GM19328 (cell line): ENCODE measurements at regions not wholly inside any gene's neighbourhood (a gene's known extent, or its start where the extent isn't known, plus 50 kb on each side); places are given as distances from the start of the nearest gene placed in this dataset.

Source experiments
- ATAC-seq: cut with Tn5 transposase; IDR thresholded peaks from one replicate; pipeline ENCODE4 v1.9.1; 2021; ENCODE audit warnings: mild to moderate bottlenecking, moderate library complexity; ENCODE audit not compliant: unreplicated experiment

DNA sequence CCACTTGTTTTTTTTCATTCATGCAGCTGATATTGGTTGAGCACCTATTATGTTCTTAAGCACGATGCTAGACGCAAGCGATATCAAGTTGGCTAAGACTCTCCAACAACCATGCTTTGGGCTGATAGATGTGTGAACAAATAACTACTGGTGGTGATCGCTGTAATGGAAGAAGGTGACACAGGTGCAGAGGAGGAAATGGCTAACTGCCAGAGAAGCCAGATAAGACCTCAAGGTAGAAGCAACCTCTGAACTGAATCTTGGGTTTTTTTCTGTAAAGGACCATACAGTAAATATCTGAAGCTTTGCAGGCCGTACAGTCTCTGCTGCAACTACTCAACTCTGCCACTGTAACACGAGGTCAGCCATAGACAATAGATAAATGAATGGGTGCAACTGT lies 97.9 kb downstream of the C17orf67 start:
- ATAC-seq = no peak

DNA sequence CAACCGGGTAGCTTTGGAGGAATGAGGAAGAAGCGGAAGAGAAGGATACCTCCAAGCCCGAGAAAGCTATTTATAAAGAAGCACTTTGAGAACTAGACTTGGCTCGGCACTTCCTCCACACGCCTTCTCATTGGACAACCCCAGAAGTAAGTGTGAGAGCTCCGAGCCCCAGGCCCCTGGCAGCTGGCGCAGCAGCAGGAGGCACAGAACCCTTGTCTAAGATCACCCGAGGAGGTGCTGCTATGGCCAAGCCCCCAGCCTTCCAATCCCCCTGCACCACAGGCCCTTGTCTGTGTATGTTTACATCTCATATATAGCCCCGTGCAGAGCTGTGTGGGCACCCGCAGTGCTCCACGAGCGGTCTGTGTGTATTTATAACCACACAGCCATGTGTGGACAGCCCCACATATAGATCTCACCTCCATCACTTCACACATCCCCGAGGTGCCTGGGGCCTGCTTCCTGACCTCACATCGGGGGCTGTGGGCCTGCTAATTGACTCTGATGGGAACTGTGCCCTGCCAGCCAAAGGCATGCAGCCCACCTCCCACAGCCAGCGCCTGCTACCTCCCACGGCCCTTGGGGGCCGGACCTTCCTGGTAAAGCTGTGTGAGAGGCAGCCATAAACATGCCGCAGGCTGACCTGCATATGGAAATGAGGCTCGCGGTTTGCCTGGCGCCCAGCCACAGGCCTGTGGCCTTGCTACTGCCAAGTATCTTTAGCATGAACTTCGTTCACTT lies 96.1 kb downstream of the C17orf67 start:
- ATAC-seq = peak; percentile 58

DNA sequence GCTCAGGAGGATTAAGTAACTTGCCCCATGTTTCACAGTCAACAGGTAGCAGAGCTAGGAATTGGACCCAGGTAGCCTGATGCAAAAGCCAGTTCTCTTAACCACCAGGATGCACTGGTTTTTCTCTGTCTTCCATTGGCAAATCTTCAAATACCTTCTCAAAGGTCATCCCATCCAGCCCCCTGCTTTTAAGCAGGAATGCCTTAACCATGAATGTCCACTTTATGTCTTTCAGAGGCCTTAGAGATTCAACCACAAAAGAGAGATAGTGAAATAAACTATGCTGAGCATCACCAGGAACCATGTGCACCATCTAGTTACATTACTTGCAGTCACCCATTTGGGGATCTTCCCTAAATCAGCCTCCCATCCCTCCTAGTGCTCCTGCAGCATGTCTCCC lies 94.3 kb downstream of the C17orf67 start:
- ATAC-seq = no peak

DNA sequence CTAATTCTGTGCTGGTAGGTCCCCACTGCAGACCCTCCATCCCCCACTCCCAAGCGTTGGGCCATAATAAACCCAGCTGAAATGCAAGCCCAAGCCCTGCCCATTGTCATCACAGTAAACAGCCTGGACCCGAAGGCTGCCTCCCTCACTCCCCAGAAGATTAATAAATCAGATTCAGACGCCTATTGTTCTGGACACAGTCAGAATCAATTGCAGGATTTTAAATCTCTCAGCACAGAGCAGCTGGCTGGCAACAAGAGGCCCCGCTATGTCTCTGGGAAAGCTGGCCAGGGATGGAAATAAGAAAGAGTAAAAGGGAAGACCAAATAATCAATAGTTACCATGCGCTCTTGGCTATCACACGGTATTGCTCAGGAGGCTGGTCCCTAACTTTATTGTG lies 93.9 kb downstream of the C17orf67 start:
- no peak for ATAC-seq

DNA sequence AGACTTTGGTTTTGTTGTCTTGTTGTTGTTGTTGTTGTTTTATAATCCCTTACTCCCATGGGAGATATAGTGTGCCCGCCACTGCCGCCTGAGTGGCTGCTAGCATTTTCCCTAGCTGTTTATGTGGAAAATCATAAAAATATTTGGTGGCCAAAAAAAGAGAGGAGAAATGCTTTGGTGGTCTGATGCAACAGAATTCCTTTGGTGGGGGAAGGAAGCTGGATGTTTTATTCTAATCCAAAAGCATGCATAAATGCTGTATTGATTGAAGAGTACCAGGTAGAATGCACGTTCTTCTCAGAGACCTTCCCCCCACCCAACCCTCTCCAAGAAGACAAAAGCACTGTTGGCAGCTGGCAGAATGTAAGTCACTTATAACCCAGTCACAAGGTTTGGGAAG lies 93.2 kb downstream of the C17orf67 start:
- ATAC-seq = no peak
